GM21423 (cell line): ENCODE measurements at regions not wholly inside any gene's neighbourhood (a gene's known extent, or its start where the extent isn't known, plus 50 kb on each side); places are given as distances from the start of the nearest gene placed in this dataset.
A peak's percentile ranks its signal among the peaks of the same experiment; 100 is the strongest.

ENCODE experiments used
- ATAC-seq: cut with Tn5 transposase; IDR thresholded peaks from one replicate; pipeline ENCODE4 v1.9.1; 2021; ENCODE audit warnings: mild to moderate bottlenecking, moderate library complexity; ENCODE audit not compliant: unreplicated experiment

DNA sequence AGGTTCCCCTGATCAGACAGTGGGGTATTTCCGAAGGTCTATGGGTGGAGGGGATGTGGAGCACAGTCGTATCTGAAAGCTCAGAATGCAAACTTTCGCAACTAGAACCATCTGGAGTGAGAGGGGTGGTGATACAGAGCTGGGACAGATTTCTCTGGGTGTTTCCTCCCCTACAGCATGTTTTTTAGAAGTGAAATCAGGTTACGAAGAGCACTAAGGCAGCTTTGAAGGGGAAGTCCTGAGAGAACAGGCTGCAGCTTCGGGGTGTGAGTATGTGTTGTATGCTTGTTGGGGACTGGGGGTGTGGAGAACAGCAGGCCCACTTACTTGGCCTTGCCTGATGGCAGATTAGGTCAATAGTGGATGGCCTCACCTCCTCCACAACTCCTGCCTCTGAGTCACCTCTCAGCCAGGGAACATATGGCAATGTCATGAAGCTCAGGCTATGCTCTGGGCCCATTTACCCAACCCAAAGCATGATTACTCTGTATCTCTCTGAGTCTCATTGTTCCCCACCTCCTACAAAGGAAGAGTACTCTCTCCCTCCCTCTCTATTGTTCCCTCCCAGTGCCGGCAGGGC, 107.2 kb upstream of the RASGRP1 start:
- ATAC-seq: peak; percentile 52

DNA sequence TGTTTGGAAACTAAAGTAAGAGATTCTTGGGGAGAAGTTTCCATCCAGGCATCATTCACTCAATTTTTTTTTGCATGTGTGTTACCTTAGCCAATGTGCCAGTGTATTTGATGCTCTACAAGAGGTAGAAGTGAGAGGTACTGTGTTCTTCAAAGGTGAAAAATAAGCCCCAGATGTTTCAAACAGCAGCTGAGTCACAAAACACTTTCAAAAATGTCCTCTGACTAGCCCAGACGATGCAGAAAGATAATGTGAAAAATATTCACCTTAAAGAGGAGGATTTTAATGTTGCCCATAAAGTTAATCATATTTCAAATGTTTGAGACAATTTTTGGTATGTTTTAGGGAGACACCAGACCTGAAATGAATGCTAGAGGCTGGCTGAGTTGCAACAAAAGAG, 107.7 kb upstream of the RASGRP1 start:
- ATAC-seq: no peak

DNA sequence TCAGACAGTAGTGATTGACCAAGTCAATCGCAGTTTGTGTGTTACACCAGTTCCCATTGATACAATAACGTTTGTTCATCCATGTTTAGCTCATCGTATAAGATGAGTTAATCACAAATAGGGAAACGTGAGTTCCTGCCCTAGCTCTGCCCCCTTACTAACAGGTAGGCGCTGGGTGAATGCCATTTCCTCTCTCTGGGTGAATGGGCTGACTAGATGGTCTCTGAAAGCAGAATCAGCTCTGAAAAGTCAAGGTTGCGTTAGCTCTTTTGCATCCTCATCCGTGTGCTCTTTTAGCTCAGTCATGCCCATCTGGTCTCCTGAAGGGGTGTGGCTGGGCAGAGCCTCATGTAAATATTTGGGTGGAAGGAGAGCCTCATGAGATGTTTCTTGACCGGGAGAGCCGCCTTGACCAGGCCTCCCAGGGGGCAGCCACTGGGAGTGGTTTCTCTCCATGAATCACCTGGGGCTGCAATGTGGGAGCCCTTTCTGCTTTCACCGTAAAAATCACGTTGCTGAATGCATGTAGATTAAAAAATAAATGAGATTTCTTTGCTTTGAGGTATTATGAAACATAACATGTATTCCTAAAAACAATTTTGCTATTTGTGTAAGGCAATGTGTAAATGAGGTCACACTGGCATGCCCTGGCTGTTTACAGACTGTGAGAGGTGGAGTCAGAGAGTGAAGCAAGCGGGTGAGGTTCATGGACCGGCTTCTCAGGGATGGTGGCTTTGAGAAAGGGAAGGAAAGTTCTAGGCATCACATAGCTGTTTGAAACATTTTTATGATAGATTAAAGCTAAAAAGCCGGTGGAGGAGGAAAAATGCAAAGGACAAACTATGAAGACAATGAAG, 108.4 kb upstream of the RASGRP1 start:
- ATAC-seq: peak; percentile 39

DNA sequence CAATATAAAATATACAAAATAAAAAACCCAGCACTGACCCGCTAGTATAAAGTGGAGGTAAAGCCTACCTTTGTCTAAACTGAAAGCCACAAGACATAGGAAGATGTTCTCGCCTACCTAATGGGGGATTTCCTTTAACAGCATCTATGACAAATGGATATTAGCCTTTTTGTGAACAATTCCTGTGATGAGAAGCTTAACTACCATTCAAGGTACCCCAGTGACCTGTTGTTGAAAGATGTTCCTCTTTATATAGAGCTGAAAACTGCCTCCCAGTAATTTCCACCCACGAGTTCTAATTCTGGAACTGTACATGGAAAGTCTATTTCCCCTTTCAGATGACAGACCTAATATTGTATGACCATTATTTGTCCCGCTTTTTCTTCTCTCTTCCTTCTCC, 109.8 kb upstream of the RASGRP1 start:
- ATAC-seq: no peak

DNA sequence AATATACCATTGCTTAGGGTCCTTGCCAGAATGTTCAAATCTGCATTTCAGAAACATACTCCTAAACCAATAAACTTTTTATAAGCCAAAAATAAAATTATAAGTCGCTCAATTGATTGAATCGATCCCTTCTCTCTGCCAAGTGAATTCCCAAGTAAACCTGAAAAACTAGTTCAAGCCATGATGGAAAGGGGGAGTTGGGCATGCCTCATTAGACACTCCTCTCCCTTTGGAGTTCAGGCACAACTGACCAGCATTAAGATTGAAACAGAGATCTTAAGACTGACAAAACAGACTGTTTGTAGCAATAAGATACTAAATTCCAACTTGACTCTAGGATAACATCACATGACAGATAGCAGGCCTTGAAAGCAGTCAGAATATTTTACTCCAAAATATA, 113.7 kb upstream of the RASGRP1 start:
- ATAC-seq: no peak

DNA sequence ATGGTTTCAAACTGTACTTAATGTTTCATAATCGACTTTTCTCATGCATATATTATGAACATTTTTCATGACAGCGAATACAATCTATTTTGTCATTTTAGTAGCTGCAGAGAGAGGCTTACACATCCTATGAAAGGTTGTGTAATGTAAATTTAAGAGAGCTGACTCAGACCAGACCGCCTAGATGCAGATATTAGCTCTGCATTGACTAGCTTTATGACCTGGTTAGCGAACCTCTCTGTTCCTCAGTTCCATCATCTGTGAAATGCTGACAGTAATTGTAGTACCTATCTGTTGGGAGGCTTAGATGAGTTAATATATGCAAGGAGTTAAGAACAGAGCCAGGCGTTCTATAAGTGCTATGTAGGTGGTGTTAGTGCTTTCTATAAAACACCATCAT, 116.2 kb upstream of the RASGRP1 start:
- no peak for ATAC-seq

DNA sequence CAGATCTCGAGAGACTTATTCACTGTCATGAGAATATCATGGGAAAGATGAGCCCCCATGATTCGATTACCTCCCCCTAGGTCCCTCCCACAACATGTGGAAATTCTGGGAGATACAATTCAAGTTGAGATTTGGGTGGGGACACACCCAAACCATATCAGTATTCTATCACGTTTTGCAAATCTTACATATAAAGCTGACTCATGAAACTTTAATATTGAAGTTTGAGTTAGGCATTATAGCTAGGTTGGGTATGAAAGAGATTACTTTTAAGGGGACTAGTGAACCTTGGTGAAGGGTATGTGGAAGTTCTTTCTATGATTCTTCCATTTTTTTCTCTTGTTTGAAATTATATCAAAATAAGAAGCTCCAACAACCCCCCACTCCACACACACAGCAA, 117.7 kb upstream of the RASGRP1 start:
- no peak for ATAC-seq

DNA sequence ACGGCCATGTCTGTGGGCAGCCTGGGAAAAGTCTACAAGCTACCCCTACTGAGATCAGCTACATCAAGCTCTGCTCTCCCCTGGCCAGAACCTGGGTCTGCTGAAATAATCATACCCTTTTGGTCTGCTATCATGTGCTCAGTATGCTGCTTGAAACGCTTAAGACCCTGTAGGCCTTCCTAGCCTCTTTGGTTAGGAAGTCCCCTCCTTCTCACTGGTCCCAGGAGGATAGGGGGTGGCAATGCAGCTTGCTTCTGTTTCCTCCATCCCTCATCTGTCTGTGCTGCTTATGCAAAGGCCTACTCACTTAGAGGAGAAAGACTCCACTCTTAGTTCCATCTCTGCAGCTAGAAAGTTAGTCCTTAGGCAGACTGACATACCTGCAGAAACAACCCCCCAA, 118.2 kb upstream of the RASGRP1 start:
- no peak for ATAC-seq

DNA sequence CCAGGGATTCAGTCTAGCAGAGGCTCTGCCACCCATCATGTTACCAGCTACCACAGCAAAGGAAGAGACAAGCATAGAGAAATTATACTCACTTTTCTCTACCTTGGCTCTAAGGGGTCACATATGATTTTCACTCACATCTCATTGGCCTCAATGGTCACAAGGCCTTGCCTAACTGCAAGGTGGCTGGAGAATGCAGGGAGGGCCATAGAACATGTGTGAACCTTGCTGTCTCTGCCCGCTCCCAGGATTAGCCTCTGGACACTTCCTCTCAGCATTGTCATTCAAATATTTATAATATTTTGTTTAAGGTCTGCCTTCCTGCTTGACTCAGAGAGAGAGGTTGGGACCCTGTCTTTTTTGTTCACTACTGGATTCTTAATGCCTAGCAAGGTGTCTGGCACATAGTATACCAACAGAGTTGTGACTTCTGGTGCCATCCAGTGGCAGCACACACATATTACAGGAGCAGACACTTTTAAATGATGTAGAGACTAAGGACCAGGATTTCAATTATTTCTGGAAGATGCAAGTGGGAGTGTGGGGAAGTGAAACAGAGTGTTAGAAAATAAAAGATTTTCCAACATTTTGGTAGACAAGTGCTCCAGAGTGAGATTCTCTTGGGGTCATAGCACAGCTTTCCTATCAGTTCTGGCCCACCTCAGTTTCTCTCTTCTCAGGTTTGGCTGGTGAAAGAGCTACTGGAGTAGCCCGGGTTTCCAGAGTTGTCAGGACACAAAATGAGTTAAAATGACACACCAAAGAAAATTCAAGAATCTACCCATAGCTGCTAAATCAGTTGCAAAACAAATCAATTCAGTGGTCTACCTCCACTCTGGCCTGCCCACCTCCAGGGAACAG, 119.0 kb upstream of the RASGRP1 start:
- ATAC-seq: peak; percentile 79

DNA sequence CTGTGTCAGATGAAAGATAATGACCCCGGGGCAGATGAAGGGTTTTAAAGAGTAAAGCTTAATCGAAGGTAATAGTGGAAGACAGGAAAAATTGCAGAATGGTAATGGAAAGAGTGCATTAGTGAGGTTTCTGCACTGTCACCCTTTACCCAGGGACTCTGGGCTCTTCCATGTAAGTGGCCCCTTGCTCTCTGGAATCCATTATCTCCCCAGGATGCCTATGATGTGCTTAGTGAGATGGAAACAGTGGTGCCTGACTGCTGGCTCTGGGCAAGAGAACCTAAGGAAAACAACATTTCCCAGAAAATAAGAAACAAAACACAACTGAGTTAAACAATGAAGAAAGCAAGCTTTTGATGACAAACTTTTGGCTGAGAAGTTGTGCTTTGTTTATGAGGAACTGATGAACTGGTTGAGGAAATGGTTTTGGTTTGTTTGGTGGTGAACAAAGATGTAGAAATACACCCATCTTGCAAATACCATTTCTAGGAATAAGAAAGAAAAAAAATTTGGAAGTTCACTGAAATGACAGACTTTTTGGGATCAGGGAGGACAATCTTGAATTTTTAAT, 119.9 kb upstream of the RASGRP1 start:
- no peak for ATAC-seq

DNA sequence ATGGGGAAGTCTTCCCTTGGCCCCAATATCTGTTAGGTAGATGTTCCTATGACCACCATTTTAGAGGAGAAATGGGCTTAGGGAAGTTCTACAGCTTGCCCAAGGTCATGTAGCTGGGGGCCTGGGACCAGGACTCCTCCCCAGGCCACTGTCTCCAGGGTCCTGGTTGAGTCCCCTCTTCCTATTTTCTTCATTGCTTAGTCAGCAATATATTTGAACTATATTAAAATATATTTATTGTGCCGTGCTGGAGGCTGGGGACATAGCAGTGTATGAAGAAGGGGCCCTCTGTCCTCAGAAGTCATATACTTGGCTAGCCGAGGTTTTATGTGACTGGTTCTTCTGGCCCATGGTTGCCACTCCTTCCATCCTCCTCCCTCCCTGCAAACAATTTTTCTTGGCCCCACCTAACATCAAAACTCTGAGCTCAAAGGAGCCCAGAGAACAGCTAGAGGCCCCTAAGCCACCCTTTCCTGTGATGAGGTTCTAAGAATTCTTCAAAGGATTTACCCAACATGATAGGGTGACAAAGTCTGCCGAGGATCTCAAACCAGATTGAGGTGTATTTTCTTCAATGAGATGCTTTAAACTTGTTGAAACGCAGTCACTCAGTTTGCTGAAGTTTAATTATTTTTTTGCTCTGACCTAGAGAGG, 121.2 kb upstream of the RASGRP1 start:
- ATAC-seq: no peak

DNA sequence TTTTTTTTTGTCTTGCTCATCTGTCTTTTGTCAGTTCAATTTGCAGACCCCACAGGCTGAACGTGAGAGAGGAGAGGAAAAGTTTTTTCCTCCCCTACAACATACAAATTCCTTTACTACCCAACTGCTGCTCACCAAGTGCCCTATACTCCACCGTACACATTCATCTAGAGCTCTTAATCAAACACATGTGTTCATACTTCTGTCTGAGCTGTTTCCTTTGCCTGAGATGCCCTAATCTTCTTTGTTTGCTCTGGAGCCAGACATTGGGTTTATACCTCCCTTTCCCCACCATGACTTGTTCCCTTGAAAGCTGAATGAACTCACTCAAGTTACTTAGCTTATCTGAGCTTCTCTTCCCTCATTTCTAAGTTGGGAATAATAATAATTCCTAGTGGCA, 122.7 kb upstream of the RASGRP1 start:
- no peak for ATAC-seq

DNA sequence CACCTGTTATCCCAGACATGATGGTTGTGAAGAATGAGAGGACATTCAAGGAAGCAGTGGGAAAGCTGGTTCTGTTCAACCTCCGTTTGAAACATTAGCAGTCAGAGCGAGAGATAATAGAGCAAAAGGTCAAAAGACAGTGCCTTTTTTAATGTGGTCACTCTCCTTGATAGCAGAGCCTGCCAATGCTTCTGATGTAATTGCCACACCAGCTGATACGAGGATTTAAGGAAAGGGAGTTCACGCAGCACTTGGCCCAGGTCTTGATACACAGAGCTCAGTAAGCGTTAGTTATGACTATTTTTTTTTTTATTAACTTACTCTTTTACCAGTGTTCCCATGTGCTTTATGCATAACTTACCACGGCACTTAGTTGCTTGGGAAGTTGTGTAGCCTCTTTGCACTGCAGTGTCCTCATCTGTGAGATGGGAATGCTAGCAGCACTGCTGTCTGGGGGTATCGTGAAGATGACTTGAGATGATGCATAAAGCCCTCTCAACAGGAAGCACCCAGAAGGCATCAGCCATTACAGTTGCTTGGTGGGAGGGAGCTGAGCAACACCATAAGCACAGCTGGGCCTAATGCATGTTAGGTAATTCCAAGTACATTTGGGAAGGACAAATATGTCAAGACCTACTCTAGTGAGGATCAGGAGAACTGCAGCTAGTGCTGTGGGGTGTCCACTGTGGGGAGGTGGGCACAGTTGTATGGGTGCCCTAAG, 123.3 kb upstream of the RASGRP1 start:
- ATAC-seq: no peak

DNA sequence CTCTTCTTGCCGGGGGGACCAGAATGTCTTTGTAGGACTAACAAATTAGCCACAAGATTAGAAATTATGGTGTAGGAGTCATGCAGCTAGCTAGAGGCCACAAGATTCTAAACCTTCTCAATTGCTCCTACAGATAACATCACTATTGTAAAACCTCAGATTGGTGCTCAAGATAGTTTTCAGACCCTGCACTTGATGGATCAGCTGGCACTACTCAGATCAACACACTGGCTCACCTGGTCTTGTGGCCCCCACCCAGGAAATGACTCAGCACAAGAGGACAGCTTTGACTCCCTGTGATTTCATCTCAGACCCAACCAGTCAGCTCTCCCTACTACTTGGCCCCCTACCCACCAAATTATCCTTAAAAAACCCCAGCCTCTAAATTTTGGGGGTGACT, 124.1 kb upstream of the RASGRP1 start:
- ATAC-seq: no peak

DNA sequence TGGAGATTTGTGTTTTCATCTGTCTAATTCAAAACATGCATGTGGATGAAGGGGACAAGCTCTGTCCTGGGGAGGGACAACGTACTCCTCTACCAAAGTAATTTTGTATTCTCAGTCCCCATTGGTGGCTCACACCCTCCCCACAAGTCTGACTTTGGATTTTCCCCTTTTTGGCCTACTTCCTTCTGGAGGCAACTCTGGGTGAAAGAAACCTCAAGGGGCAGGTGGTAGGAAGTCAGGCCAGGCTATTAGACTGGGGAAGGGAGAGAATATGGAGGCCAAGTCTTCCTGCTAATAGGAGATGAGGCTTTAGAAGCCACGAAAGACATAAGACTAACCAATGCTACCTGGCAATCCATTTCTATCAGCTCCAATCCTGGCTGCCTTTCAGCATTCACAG, 124.9 kb upstream of the RASGRP1 start:
- no peak for ATAC-seq

DNA sequence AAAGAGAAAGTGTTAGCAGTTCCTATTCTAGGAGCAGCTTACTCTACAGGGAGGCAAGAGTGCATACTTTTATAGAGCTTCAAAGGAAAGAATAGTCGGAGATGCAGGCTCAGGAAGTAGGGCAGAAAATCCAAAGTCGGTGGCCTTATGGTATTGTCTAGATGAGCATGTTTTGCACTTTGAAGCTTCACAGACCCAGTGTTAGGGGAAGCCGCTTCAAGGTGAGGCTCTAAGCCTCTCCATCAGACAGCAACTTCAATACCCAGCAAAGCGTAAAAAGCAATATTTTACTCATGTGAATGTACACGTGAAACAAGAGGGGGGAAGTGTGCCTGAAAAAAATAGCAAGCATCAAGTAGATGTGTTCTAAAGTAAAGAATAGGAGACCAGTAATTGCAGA, 125.6 kb upstream of the RASGRP1 start:
- no peak for ATAC-seq

DNA sequence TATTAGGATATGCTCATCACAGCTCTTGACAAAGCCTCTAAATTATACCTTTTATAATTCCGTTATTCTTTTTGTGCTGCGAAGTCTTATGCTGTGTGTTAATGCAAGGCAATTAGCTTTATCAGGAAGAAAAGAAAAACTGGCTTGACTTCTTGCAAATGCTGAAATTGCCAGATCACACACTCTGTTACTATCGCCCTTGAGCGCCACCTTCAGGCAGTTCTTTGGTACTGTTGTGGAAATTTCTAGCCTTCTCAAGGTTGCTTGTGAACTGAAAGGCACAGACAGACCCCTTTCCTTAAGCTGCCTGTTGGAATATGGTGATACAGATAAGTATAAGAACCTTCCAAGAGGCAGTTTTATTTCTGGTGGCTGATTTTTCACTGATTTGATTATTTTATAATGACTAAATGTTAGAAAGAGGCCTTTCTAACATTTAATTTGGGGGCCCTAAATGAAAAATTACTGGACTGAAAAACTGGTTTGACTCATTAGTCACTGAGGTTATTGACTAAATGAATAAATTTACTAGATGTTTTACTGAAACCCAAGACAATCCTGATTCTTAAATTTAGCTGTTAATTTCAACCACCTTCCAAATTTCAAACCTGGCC, 126.2 kb upstream of the RASGRP1 start:
- ATAC-seq: no peak

DNA sequence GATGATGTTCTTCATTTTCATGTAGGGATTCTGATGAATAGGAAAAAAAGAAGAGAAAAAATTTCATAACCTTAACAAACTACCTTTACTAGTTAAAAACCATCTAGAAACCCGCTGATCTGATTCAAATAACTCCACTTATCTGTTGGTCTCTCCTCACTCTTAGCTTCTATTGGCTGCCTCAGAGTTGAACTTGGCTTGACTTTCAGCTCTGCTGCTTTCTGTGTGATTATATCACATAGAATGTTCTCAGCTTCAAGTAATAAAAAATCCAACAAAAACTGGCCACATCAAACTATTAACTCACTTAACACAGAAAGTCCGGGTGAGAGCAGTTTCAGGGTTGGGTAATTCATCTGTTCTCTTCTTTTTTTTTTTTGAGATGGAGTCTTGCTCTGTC, 126.8 kb upstream of the RASGRP1 start:
- ATAC-seq: no peak

DNA sequence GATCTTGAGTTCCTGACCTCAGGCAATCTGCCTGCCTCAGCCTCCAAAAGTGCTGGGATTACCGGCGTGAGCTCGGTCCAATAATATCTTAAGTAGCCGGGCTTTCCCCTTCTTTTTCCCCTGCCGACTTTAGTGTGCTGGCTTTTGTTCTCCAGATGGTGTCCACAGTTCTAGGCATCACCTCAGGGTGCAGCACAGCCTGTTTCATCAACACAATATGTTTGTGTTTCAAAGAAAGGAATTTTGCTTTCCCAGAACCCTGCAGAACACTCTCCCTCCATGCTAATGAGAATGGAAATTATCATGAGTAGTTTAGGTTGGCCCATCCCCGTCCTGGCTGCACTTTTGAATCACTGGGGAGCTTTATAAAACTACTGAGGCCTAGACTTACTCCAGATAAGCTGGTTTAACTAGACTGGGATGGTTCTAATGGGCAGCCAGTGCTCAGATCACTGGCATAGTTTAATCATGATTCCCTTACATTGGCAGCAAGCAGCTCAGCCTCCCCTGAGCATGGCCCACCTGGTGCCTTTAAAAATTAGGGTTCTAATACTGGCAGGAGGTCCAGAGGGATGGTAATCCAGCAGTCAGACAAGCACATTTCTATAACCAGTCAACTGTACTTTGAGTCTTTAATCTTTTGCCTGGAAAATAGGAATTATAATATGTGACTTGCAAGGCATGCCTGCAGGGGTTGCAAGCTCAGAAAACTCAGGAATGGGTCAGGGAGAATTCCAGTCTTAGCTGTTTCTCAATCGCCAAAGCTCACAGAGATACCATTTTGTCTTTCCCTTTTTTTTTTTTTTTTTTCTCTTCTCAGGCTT, 127.6 kb upstream of the RASGRP1 start:
- ATAC-seq: no peak
